ENCODE measurements at regions not wholly inside any gene's neighbourhood (a gene's known extent, or its start where the extent isn't known, plus 50 kb on each side); places are given as distances from the start of the nearest gene placed in this dataset.

GRCh38 chr13:67355812-67356476, 125.8 kb upstream of the PCDH9 start:
- H4K20me1 ChIP-seq (ENCODE audit: low read depth, low read length), result no peaks in the 10 kb centered on the region
- no peak overlapping the region for H3K9ac ChIP-seq (ENCODE audit: low read length)
- H3K9me2 ChIP-seq (replicated peaks; ENCODE audit: insufficient read depth, low read length), result no peaks in the 10 kb centered on the region
- H3F3A ChIP-seq (ENCODE audit: insufficient read depth), result no peaks in the 10 kb centered on the region
- H3K27me3 ChIP-seq (ENCODE audit: low read length), result no peaks in the 10 kb centered on the region
- no peaks in the 10 kb centered on the region for H3K9me3 ChIP-seq (ENCODE audit: insufficient read depth, low read length)
- no peak overlapping the region for H3K4me2 ChIP-seq (ENCODE audit: low read depth, low read length, poor library complexity, severe bottlenecking)
- peak overlapping the region; percentile 17 for H2AFZ ChIP-seq (ENCODE audit: low read depth, low read length, severe bottlenecking)
- TF ChIP-seq CTCF (IDR thresholded peaks at IDR 0.05; ENCODE audit: insufficient read depth, low read length, poor library complexity, severe bottlenecking), result no peak
- H3K79me2 ChIP-seq (ENCODE audit: insufficient read depth, low read length), result no peaks in the 10 kb centered on the region
- no peak overlapping the region for H3K27ac ChIP-seq (ENCODE audit: low read depth, low read length)
- H3K4me3 ChIP-seq (ENCODE audit: insufficient read depth, low read length, poor library complexity, severe bottlenecking), result no peak overlapping the region
- H3K36me3 ChIP-seq (ENCODE audit: low read length), result no peaks in the 10 kb centered on the region

- Histone ChIP-seq H2AFZ (ENCODE audit: low read depth, low read length, severe bottlenecking) (peak overlapping the region; percentile 38), H3K4me2 (ENCODE audit: low read depth, low read length, poor library complexity, severe bottlenecking) (peak overlapping the region; percentile 40), H3F3A (ENCODE audit: insufficient read depth) (no peaks in the 10 kb centered on the region), H3K79me2 (ENCODE audit: insufficient read depth, low read length) (no peaks in the 10 kb centered on the region), H3K27ac (ENCODE audit: low read depth, low read length) (no peak overlapping the region), H3K9ac (ENCODE audit: low read length) (no peak overlapping the region), H3K36me3 (ENCODE audit: low read length) (no peaks in the 10 kb centered on the region), H3K4me3 (ENCODE audit: insufficient read depth, low read length, poor library complexity, severe bottlenecking) (no peak overlapping the region), H3K27me3 (ENCODE audit: low read length) (no peaks in the 10 kb centered on the region), H3K9me2 (replicated peaks; ENCODE audit: insufficient read depth, low read length) (no peaks in the 10 kb centered on the region), H4K20me1 (ENCODE audit: low read depth, low read length) (no peaks in the 10 kb centered on the region), H3K9me3 (ENCODE audit: insufficient read depth, low read length) (no peaks in the 10 kb centered on the region)
- TF ChIP-seq CTCF (IDR thresholded peaks at IDR 0.05; ENCODE audit: insufficient read depth, low read length, poor library complexity, severe bottlenecking) (no peak), EZH2phosphoT487 (conservative IDR thresholded peaks at IDR 0.05; ENCODE audit: low read length) (no peak)
These were observed 123.8 kb upstream of the PCDH9 start for GRCh38 chr13:67353941-67354340.

- Histone ChIP-seq H3K27ac (ENCODE audit: low read depth, low read length) (no peak overlapping the region), H3K9me2 (replicated peaks; ENCODE audit: insufficient read depth, low read length) (no peaks in the 10 kb centered on the region), H3K36me3 (ENCODE audit: low read length) (no peaks in the 10 kb centered on the region), H3K4me3 (ENCODE audit: insufficient read depth, low read length, poor library complexity, severe bottlenecking) (no peak overlapping the region), H3K27me3 (ENCODE audit: low read length) (no peaks in the 10 kb centered on the region), H4K20me1 (ENCODE audit: low read depth, low read length) (no peaks in the 10 kb centered on the region), H3K9me3 (ENCODE audit: insufficient read depth, low read length) (no peaks in the 10 kb centered on the region), H3K79me2 (ENCODE audit: insufficient read depth, low read length) (no peaks in the 10 kb centered on the region), H3K4me2 (ENCODE audit: low read depth, low read length, poor library complexity, severe bottlenecking) (no peak overlapping the region), H2AFZ (ENCODE audit: low read depth, low read length, severe bottlenecking) (no peak overlapping the region), H3K9ac (ENCODE audit: low read length) (no peak overlapping the region), H3F3A (ENCODE audit: insufficient read depth) (no peaks in the 10 kb centered on the region)
- TF ChIP-seq CTCF (IDR thresholded peaks at IDR 0.05; ENCODE audit: insufficient read depth, low read length, poor library complexity, severe bottlenecking) (no peak), EZH2phosphoT487 (conservative IDR thresholded peaks at IDR 0.05; ENCODE audit: low read length) (no peak)
These were observed 122.9 kb upstream of the PCDH9 start for GRCh38 chr13:67353031-67353430.
